GM12873 (cell line): ENCODE measurements at regions not wholly inside any gene's neighbourhood (a gene's known extent, or its start where the extent isn't known, plus 50 kb on each side); places are given as distances from the start of the nearest gene placed in this dataset.

Experiments
- TF ChIP-seq, protein P1 (sequence below): IDR thresholded peaks from 2 replicates; pipeline ENCODE4 v1.5.1; 2012; ENCODE audit warnings: low read depth, mild to moderate bottlenecking, moderate library complexity, low read length, control low read depth; ENCODE audit not compliant: insufficient read depth; ENCODE audit errors: missing control alignments

DNA sequence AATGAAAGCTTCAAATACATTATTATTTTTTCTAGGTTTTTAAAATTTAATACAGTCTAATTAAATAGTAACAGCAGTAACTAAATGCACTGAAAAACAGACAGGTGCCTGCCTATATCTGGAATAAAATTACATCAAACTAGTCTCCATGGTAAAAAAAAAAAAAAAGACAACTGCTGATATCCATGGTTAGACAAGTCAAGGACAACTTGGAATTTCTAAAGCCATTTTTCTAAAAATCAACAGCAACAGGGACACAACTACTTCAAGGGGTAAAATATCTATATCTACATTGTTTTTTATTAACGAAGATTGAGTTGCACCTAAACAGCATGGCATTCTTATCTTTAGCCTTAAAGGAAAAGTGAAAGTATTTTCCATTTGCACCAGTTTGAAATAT, 74.7 kb upstream of the VPREB1 start:
- TF ChIP-seq, protein P1, sequence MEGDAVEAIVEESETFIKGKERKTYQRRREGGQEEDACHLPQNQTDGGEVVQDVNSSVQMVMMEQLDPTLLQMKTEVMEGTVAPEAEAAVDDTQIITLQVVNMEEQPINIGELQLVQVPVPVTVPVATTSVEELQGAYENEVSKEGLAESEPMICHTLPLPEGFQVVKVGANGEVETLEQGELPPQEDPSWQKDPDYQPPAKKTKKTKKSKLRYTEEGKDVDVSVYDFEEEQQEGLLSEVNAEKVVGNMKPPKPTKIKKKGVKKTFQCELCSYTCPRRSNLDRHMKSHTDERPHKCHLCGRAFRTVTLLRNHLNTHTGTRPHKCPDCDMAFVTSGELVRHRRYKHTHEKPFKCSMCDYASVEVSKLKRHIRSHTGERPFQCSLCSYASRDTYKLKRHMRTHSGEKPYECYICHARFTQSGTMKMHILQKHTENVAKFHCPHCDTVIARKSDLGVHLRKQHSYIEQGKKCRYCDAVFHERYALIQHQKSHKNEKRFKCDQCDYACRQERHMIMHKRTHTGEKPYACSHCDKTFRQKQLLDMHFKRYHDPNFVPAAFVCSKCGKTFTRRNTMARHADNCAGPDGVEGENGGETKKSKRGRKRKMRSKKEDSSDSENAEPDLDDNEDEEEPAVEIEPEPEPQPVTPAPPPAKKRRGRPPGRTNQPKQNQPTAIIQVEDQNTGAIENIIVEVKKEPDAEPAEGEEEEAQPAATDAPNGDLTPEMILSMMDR, result no peak

DNA sequence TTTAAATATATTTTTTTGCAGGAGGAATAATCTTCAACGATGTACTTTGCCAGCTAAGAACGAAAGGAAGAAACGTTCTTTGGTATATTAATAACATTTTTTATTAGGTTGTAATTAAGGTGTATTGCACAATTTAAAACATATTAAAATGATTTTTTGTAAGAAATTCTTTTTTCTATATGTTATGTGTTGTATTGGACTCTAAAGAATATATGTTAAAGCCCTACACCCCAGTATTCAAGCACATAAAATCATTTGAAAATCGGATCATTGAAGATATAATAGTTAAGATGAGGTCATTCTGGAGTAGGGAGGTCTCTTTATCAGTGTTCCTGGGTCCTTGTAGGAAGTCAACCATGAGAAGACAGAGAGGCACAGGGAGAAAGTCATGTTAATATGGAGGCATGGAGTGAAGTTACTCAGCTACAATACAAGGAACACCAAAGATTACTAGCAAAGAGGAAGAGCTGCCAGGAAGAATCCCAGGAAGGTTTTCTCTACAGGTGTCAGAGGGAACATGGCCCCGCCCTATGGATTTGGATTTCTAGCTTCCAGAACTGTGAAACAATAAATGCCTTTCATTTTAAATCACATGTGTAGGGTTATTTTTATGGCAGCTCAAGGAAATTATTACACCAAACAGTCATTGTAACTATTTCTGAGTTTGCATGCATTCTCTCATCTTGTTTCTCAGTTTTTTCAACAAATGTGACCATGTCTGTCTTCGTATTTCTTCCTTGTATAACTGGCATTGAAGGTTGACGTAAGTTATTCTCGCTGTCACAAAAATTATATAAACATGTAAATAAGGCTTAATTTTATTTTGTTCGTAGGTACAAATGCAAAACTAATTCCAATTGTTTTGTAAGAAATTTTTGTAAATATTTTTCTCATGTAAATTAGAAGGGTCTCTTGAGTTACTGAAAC, 75.4 kb upstream of the VPREB1 start:
- TF ChIP-seq, protein P1, result no peak

DNA sequence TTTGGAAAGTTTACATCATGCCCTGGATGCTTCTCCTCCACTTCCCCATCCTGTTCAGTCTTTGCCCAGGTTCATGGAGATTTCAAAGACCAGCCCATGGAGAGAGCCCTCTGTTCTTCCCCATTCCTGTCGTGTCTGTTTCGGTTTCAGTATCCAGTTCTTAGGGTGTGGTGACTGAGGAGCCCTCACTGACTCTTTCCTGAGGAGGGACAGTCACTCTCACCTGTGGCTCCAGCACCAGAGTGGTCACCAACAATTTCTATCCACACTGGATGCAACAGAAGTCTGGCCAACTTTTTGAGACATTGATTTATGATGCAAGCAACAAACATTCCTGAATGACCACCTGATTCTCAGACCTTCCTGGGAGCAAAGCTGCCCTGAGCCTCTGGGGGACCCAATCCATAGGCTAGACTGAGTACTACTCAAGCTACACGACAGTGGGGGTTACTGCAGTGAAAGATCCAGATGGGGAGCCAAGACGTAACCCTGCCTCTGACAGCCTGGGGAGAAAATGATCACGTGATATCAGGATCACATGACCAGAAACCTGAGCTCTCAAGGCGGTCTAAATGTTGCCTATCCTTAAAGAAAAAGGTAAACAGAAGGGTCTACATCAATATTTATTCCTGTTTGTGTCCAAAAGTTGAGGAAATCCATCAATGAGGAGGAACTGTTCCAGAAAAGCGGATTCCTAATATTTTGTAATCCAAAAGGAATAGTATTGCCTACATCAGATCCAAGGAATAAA, 76.2 kb upstream of the VPREB1 start:
- TF ChIP-seq, protein P1, result no peak

DNA sequence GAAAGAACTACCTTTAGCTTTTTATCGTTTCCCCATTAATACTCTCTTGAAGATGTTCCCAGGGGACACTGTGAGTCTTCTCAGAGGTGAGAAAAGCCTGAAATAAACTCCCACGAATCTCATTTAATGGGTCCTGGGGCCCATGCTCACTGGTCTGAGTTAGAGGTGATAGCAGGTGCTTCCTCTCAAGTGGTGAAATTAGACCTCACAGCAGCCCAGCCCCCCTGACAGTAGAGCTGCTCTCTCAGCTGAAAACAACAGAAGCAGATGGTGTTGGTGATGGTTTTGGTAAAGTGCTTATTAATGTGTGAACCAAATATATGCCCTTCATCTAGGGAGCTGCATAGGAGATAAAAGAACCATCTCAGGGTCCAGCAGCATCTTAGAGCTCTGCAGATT, 76.8 kb upstream of the VPREB1 start:
- TF ChIP-seq, protein P1, result no peak

DNA sequence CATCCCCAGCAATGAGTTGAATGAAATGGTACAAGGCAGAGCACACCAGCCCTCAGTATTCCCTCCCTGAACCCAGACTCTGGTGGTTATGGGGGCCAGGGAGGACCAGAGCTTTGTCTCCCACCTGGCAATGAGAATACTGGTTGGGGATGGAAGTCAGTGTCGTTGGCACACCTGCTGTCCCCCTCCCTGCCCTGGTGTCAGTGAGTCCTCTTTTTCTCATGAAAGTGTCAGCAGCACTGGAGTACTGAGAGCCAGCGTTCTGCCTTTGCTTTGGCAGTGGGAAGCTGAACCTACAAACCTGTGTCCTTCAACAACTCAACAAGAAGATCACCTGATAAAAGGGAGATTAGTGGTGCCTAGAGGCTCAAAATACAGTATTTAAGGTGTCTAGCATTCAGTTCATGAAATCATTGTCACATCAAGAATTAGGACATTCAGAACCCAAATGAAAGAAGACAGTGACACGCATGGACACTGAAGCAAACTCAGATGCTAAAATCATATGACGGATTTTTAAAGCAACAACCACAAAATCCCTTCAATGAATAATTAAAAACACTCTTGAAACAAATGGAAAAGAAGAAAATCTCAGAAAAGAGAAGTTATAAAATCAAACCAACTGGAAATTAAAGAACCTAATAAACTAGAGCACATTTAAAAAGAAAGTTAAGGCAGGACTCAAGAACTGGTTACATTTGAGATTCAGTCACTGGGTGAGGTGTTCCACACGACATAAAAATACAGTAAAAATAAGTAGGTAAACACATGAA, 77.5 kb upstream of the VPREB1 start:
- TF ChIP-seq, protein P1, result no peak

DNA sequence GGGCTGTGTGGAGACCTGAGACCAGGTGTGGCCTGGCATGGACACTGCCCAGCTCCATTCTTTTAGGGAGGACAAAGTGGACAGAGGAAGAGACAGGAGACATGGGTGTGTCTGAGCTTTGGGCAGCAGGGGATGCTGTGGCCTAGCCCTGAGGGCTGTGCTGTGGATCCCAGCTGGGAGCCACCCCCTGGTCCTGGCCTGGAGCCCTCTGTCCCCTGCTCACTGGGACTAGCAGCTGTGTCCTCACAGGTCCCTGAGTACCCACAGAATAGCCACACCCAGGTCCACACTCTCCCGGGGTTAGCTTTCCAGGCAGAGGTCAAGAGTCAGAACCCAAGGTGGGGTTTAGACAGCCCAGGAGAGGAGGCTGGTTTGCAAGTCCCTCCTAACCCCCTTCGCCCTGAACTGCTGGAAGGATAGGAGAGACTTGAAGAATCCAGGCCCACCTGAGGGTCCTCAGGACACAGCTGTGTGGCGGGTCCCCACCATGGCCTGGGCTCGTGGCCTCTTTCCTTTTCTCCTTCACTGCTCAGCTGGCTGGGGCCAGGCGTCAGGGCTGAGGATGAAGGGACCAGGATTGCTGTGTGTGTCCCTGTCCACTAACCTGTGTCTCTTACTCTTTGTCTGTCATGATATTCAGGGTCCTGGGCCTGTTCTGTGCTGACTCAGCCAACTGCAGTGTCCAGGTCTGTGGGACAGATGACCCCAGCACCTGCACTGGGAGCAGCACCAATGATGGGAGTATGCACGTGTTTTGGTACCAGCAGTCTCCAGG, 78.5 kb upstream of the VPREB1 start:
- TF ChIP-seq, protein P1, result no peak
